ENCODE measurements at regions not wholly inside any gene's neighbourhood (a gene's known extent, or its start where the extent isn't known, plus 50 kb on each side); places are given as distances from the start of the nearest gene placed in this dataset.
"Not testable (repeated sequence)": the region's sequence is repeated elsewhere in the genome, so short reads cannot be mapped to it uniquely, and the experiment has no call there.

GRCh38 chrX:137646472-137646871 lies 80.5 kb downstream of the ZIC3 start:
- no peak for DNase-seq (ENCODE audit: low spot score)

- no peak for DNase-seq (ENCODE audit: low spot score)
Measured at GRCh38 chrX:137651647-137652046, 85.7 kb downstream of the ZIC3 start.

- DNase-seq (ENCODE audit: low spot score): no peak
Measured at GRCh38 chrX:137652086-137652485, 86.2 kb downstream of the ZIC3 start.

- DNase-seq (ENCODE audit: low spot score): no peak
Measured at GRCh38 chrX:137654481-137654880, 88.6 kb downstream of the ZIC3 start.

GRCh38 chrX:137667776-137668175 lies 101.8 kb downstream of the ZIC3 start:
- no peak for DNase-seq (ENCODE audit: low spot score)

DNA sequence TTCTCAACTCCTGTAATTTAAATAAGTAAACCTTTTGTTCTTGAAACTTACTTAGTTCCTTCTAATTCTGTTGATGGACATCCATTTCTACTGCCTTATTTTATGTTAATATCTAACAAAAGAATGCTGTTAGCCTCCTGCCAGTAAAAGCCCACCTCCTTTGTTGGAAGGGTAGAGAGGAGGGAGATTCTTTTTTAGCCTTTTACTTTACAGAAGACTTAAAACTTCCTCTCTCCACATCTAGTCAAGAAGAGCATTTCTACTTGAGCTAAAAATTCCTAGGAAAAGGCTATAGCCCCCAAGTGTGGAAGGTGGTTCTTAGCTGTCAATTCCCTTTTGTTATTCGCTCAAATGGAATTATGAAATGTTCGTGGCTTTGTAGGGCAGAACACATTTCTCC lies 118.7 kb downstream of the ZIC3 start:
- DNase-seq (ENCODE audit: low spot score): no peak

DNA sequence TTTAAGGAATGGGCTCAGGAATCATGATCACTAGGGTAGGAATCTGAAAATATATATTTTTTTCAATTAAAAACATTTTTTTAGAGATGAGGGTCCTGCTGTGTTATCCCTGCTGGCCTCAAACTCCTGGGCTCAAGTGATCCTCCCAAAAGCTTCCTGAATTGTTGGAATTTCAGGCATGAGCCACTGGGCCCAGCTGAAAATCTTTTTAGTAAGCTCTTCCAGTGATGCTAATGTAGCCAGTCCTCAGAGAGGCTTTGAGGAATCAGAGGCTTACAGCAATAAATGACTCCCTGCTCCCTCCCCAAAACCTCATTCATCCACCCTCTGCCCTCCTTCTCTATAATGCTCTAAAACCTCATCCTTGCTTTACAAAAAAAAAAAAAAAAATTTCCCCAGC lies 129.5 kb downstream of the ZIC3 start:
- no peak for DNase-seq (ENCODE audit: low spot score)

- no peak for DNase-seq (ENCODE audit: low spot score)
Measured at GRCh38 chrX:137707348-137707747, 141.4 kb downstream of the ZIC3 start.

DNA sequence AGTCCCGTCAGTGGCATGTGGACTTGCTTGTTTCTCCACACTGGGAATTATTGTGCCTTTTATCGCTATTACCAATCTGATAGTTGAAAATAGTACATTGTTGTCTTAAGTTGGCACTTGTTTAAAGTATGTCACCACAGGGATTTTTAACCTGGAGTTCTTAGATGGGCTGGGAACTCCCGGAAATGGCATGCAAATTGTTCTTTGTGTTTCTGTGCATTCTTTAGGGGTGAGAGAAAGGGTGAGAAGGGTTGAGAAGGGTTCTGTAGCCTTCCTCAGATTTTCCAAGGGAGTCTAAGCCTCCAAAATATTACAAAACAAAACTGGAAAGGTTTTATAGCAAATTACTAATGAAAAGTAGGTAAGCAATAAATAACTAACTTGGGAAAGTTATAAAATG lies 176.9 kb downstream of the ZIC3 start:
- DNase-seq (ENCODE audit: low spot score): no peak

- DNase-seq (ENCODE audit: low spot score): no peak
Measured at GRCh38 chrX:137743414-137743813, 177.5 kb downstream of the ZIC3 start.

DNA sequence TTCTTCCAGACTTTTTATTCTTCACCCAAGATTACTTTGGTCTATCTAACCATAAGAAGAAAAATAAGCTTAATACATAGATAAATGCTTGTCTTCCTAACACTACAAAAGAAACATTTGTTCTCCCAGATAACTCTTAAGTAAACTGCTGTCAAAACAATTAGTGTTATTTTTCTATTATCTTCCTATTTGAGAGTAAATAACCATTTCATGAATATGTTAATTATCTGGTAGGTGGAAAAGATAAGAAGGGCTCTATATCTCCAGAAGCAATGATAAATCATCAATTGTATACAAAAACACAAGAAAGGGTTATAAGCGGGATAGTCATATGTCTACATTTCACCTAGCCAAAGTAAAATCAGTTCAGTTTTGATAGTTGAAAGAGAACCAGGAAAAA lies 180.4 kb downstream of the ZIC3 start:
- DNase-seq (ENCODE audit: low spot score): no peak

DNA sequence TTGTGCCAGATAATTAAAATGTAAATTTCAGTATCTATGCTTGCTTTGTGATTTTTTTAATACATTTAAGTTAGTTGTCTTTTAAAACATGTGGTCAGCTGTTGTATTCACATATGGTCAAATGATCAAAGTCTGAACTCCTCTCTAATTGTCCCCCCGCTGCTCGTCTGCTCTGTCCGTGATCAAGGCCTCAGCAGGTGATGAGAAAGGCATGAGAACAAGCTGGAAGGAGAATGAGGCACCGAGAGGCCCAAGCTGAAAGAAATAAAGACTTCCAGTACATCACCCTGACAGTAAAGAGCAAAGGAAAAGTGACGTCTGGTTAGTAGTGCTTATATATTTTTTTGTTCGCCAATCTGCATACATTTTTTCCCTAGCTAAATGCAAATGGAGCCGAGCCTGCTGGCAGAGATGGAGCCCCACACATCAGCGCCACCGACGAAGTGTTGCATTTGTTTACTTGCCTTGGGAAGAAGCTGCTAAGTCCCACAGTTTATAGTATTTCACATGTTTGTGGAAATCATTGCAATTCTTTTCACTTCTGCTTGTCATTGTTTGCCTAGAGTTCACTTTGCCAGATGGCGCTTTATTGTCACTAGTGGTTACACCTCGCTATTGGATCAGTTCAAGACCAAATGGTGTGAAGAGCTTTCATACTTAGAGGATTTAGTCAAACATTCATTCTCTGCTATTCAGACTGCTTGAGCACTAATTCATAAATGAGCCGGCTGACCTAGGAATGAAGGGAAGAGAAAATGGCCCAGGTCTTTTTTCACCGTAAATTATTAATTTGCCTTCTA lies 181.5 kb downstream of the ZIC3 start:
- no peak for DNase-seq (ENCODE audit: low spot score)

DNA sequence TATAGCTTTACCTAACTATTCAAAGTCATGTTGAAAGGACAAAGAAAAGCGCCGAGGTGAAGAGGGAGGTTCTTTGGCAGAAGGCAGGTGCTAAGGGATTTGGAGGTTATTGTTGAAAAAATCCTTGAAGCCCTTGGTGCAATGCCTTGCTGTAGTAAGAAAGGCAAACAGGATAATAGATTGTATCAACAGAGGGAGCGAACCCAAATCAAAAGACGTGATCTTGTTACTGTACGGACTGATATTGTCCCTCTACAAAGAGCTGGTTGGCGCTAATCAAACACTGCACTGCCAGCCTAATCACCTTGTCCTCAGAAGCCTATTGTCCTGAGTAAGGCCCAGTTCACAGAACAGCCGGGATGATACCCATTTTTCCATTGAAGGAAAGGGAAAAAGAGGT lies 182.9 kb downstream of the ZIC3 start:
- DNase-seq (ENCODE audit: low spot score): no peak

- no peak for DNase-seq (ENCODE audit: low spot score)
Measured at GRCh38 chrX:137749246-137749645, 183.3 kb downstream of the ZIC3 start.

DNA sequence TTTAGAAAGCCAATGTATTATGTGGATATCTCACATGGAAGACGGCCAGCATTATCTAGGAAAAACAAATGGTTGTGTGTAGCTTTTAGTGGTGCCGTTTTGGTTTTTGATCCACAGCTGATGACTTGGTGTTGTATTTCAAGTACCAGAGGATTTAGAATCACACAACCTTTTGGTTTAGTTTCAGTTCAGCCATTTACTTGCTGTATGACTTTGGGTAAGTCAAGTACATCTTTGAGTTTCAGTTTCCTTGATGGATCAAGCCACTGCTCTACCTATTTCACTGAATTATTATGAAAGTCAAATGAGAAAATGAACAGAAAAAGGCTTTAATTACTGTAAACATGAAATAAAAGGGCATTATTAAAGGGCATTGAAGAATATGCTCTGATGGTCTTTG lies 205.6 kb downstream of the ZIC3 start:
- DNase-seq (ENCODE audit: low spot score): no peak

- DNase-seq (ENCODE audit: low spot score): no peak
Measured at GRCh38 chrX:137792214-137792613, 226.3 kb downstream of the ZIC3 start.

- DNase-seq (ENCODE audit: low spot score): not testable (repeated sequence)
Measured at GRCh38 chrX:137797926-137798325, 232.0 kb downstream of the ZIC3 start.

GRCh38 chrX:137823257-137823656 lies 257.3 kb downstream of the ZIC3 start:
- DNase-seq (ENCODE audit: low spot score): no peak

- no peak for DNase-seq (ENCODE audit: low spot score)
Measured at GRCh38 chrX:137847376-137847775, 281.4 kb downstream of the ZIC3 start.

DNA sequence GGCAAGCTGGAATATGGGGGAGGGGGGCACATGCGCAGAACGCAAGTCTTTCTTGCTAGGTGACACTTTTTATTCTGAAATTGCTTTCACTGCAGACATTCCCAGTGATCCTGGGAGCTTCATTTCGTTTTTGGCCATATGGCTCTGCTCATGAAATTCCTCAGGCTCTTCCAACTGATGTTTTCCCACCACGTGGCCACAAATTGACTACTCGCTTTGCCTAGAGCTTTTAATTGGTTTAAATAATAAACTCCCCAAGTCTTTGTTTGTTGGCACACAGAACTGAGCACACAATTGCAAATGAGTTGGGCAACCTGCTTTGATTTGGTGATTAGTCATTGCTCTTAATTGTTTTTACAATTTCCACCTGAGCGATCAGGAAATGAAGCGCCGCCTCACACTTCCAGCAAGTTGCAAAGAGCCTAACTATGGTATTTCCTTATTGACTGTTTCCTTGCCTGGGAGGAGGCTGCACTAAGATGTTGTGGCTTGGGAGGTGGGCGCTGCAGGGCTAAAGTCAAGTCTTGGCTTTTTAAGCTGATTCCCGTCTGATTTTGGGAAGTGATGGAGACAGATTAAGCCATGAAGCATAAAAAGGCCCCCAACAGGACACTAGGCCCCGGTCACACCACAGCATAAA lies 282.5 kb downstream of the ZIC3 start:
- DNase-seq (ENCODE audit: low spot score): no peak

- DNase-seq (ENCODE audit: low spot score): no peak
Measured at GRCh38 chrX:137852502-137852901, 286.6 kb downstream of the ZIC3 start.

GRCh38 chrX:137855490-137855889 lies 289.6 kb downstream of the ZIC3 start:
- no peak for DNase-seq (ENCODE audit: low spot score)

GRCh38 chrX:137858106-137858505 lies 292.2 kb downstream of the ZIC3 start:
- DNase-seq (ENCODE audit: low spot score): no peak

Measured in SK-N-DZ (cell line).